Calu3 (cell line): ENCODE measurements at regions not wholly inside any gene's neighbourhood (a gene's known extent, or its start where the extent isn't known, plus 50 kb on each side); places are given as distances from the start of the nearest gene placed in this dataset.

ENCODE experiments used
- BruUV-seq: library from RNA; stranded (reverse); fragments of 400-500 nt; replicated peaks from 2 replicates; lab custom pipeline; 2021; lab: Mats Ljungman, UMichigan
- CTCF ChIA-PET: fragments of 300-600 bp; sonication (Branson Sonifier 250); formaldehyde crosslinking; loops from one replicate; lab custom pipeline; 2022; ENCODE audit warnings: antibody characterized with exemption; lab: Charles Lee
- DNase-seq: peaks from one replicate; pipeline ENCODE4 v3.0.0; 2022
- H3K27ac Mint-ChIP-seq: one replicate; pipeline ENCODE4 v1.8.0; 2022; ENCODE audit warnings: mixed read lengths; ENCODE audit not compliant: unreplicated experiment
- H3K27me3 Mint-ChIP-seq: one replicate; pipeline ENCODE4 v1.8.0; 2022; ENCODE audit warnings: mixed read lengths; ENCODE audit not compliant: unreplicated experiment
- H3K36me3 Mint-ChIP-seq: one replicate; pipeline ENCODE4 v1.8.0; 2022; ENCODE audit warnings: mild to moderate bottlenecking, moderate library complexity, mixed read lengths; ENCODE audit not compliant: insufficient read depth, unreplicated experiment
- H3K4me1 Mint-ChIP-seq: one replicate; pipeline ENCODE4 v1.8.0; 2022; ENCODE audit warnings: mild to moderate bottlenecking, low read depth, mixed read lengths; ENCODE audit not compliant: unreplicated experiment
- H3K4me3 Mint-ChIP-seq: one replicate; pipeline ENCODE4 v1.8.0; 2022; ENCODE audit warnings: mild to moderate bottlenecking, low read depth, moderate library complexity, mixed read lengths; ENCODE audit not compliant: unreplicated experiment
- H3K9me3 Mint-ChIP-seq: one replicate; pipeline ENCODE4 v1.8.0; 2022; ENCODE audit warnings: low read depth, mixed read lengths; ENCODE audit not compliant: unreplicated experiment
- CTCF ChIP-seq: fragments of 200-600 bp; IDR thresholded peaks from one replicate; pipeline ENCODE4 v1.8.0; 2022; ENCODE audit warnings: antibody characterized with exemption; ENCODE audit not compliant: unreplicated experiment
- intact Hi-C: fragments of 100-400 bp; cut with micrococcal nuclease; formaldehyde crosslinking; loops from one replicate; pipeline ENCODE4 v1.10.0; 2022; ENCODE audit not compliant: unreplicated experiment

- BruUV-seq = no TSS peak
- H3K9me3 Mint-ChIP-seq = no peaks in the 10 kb centered on the region
- no peak overlapping the region for H3K27ac Mint-ChIP-seq
- peaks cover 20% of the 10 kb centered on the region for H3K27me3 Mint-ChIP-seq
- CTCF ChIA-PET = no interaction called here
- no peaks in the 10 kb centered on the region for H3K4me1 Mint-ChIP-seq
- no peak for TF ChIP-seq CTCF
- DNase-seq = no peak
- intact Hi-C loops = no loop called here
- H3K4me3 Mint-ChIP-seq = no peak overlapping the region
- H3K36me3 Mint-ChIP-seq = no peaks in the 10 kb centered on the region
Observed at GRCh38 chr2:216971593-216971992, 111.7 kb upstream of the TNP1 start.

GRCh38 chr2:216970359-216970915, 110.6 kb upstream of the TNP1 start:
- peaks cover 20% of the 10 kb centered on the region for H3K27me3 Mint-ChIP-seq
- TF ChIP-seq CTCF = no peak
- intact Hi-C loops = no loop called here
- no TSS peak for BruUV-seq
- DNase-seq = no peak
- no peaks in the 10 kb centered on the region for H3K4me1 Mint-ChIP-seq
- CTCF ChIA-PET = no interaction called here
- H3K27ac Mint-ChIP-seq = no peak overlapping the region
- H3K9me3 Mint-ChIP-seq = no peaks in the 10 kb centered on the region
- H3K36me3 Mint-ChIP-seq = no peaks in the 10 kb centered on the region
- H3K4me3 Mint-ChIP-seq = no peak overlapping the region

- peaks cover 20% of the 10 kb centered on the region for H3K27me3 Mint-ChIP-seq
- CTCF ChIA-PET = no interaction called here
- TF ChIP-seq CTCF = no peak
- intact Hi-C loops = no loop called here
- no TSS peak for BruUV-seq
- no peak overlapping the region for H3K4me3 Mint-ChIP-seq
- no peaks in the 10 kb centered on the region for H3K36me3 Mint-ChIP-seq
- no peak overlapping the region for H3K27ac Mint-ChIP-seq
- H3K4me1 Mint-ChIP-seq = no peaks in the 10 kb centered on the region
- no peak for DNase-seq
- no peaks in the 10 kb centered on the region for H3K9me3 Mint-ChIP-seq
Observed at GRCh38 chr2:216967889-216968288, 108.0 kb upstream of the TNP1 start.

GRCh38 chr2:216960671-216961268, 100.9 kb upstream of the TNP1 start:
- intact Hi-C loops = no loop called here
- CTCF ChIA-PET = no interaction called here
- H3K27ac Mint-ChIP-seq = no peak overlapping the region
- no peak overlapping the region for H3K4me3 Mint-ChIP-seq
- DNase-seq = no peak
- H3K9me3 Mint-ChIP-seq = peaks cover 2% of the 10 kb centered on the region
- no peak for TF ChIP-seq CTCF
- H3K27me3 Mint-ChIP-seq = no peaks in the 10 kb centered on the region
- no peaks in the 10 kb centered on the region for H3K4me1 Mint-ChIP-seq
- H3K36me3 Mint-ChIP-seq = no peaks in the 10 kb centered on the region
- no TSS peak for BruUV-seq
